ENCODE measurements at regions not wholly inside any gene's neighbourhood (a gene's known extent, or its start where the extent isn't known, plus 50 kb on each side); places are given as distances from the start of the nearest gene placed in this dataset.
A peak's percentile ranks its signal among the peaks of the same experiment; 100 is the strongest.

- DNase-seq, result no peak
These were observed 1705.2 kb upstream of the PCDH20 start for GRCh38 chr13:63120883-63121282.

- DNase-seq, result no peak
These were observed 1702.1 kb upstream of the PCDH20 start for GRCh38 chr13:63117710-63118109.

GRCh38 chr13:63112799-63113395 lies 1697.2 kb upstream of the PCDH20 start:
- DNase-seq, result no peak

GRCh38 chr13:63110466-63110865 lies 1694.8 kb upstream of the PCDH20 start:
- DNase-seq, result no peak

DNA sequence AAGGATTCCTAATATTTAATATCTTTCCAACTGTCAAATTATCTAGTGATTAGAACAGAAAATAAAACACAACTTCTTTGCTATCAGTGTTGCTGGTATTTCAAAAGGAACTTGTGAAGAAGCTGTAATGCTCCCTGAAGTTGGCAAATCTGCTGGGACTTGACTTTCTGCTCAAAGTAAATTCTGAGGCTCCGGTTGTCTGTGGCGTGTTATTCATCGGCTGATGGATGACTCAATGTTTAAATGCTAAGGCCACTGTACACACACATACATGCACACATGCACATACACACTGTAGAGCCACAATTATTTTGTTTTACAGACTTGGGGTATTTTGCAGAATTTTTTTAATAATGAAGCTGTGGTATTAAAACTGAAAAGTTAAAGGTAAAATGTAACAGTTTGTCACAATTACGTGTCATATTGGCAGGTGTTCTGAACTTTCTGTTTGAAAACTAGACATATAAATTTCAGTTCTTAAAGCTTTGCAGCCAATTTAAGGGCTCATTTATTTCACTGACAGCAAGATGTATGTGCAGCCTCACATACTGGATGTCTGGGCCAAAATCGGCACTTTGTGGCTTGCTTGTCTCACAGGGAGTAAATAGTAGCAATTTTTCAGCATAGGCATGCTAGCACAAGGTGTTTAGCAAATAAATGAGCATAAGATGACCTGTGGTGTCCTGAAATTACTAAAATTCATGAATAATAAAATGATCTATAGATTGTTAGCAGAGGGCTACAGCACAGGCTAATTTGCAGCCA lies 1691.7 kb upstream of the PCDH20 start:
- DNase-seq, result peak; percentile 0 to 5

GRCh38 chr13:63094717-63095116 lies 1679.1 kb upstream of the PCDH20 start:
- DNase-seq, result no peak

- no peak for DNase-seq
These were observed 1678.3 kb upstream of the PCDH20 start for GRCh38 chr13:63093907-63094469.

- no peak for DNase-seq
These were observed 1676.8 kb upstream of the PCDH20 start for GRCh38 chr13:63092456-63092855.

- DNase-seq, result no peak
These were observed 1674.9 kb upstream of the PCDH20 start for GRCh38 chr13:63090524-63090923.

DNA sequence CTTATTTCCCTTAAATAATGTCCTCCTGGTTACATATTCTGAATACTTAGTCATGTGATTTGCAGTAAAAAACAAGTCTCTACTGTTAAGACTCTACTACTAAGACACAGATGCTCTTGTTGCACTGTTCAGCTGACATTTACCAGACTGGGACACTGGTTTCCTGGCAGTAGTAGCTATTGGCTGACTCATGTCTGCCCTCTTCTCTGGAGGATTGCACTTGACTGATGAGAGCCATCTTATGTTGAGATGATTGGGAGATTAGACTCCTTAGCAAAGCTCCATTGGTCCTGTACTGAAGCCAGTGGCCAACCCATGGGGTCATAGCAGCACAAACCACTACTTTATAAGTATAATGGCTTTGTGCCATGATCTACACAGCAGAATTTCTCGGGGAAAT lies 1672.6 kb upstream of the PCDH20 start:
- DNase-seq, result no peak

DNA sequence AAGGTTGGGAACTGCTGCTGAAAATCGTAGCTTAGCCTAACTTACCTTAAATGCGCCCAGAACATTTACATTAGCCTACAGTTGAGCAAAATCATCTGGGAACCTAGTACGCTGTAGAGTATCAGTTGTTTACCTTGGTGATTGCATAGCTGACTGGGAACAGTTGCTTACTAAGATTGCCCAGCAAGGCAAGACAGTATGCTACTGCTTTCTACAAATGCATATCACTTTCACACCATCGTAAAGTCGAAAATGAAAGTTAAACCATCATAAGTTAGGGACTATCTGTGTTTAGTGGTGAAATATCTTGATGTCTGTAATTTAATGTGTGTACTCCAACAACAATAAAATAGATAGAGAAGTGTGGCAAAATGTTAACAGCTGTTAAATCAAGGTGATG lies 1670.6 kb upstream of the PCDH20 start:
- DNase-seq, result no peak

DNA sequence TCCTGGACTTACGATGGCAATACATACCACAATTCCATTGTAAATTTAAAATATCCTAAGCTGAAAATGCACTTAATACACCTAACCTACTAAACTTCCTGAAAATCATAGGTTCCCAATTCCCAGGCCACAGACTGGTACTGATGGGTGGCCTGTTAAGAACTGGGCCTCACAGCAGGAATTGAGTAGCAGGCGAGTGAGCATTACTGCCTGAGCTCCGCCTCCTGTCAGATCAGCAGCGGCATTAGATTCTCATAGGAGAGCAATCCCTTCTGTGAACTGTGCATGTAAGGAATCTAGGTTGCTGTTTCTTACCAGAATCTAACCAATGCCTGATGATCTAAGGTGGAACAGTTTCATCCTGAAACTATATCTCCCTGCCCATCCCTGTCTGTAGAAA lies 1670.2 kb upstream of the PCDH20 start:
- no peak for DNase-seq

- DNase-seq, result no peak
These were observed 1665.9 kb upstream of the PCDH20 start for GRCh38 chr13:63081400-63082014.

- no peak for DNase-seq
These were observed 1659.5 kb upstream of the PCDH20 start for GRCh38 chr13:63075126-63075525.

GRCh38 chr13:63050287-63050686 lies 1634.6 kb upstream of the PCDH20 start:
- DNase-seq, result no peak

DNA sequence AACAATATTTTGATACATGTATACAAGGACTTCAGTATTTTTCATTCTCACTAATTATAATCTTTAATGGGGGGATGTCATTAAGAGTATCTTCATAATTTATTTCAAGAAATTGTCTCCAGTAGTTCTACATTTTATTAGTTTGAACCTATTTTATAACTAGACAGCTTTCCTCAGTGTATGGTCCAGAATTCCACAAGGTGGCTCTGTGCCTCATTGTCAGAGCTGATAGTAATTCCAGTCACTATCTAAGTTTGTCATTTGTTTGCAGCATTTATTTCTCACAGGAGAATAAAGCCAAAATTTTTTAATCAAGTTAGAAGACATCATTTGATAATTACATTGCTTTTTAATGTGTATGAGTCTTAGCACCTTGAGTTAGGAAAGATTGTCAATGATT lies 1633.0 kb upstream of the PCDH20 start:
- DNase-seq, result no peak

DNA sequence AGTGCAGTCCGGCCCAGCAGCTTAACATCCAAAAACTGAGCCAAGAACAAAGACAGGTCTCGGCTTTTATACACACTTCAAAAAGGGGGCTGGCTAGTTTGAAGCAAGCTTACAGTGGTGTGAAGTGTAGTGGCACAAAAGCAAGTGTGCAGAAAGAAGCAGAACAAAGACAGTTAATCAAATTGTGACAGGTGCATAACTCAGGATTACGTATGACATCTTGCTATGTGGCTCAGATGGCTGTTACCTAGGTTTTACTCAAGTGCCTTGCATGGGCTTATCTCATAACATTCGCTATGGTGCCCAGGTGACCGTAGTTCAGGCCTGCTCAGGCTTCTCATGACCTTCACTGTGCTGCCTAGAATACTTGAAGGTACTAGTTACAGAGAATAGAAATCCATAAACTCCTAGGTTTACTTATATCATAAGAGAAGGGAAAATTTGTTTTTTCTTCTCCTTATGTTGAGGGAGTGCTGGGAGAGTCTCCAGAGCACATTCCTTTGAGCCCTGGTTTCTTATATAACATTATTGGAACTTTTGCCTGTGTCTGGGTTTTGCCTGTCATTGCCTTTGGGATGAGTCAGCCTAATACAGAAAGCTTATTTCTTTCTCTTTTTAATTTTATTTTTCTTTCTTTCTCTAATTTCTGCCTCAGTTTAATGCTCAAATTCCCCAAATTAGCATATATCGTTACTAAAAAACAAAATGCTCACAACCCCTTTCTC lies 1629.1 kb upstream of the PCDH20 start:
- DNase-seq, result no peak

DNA sequence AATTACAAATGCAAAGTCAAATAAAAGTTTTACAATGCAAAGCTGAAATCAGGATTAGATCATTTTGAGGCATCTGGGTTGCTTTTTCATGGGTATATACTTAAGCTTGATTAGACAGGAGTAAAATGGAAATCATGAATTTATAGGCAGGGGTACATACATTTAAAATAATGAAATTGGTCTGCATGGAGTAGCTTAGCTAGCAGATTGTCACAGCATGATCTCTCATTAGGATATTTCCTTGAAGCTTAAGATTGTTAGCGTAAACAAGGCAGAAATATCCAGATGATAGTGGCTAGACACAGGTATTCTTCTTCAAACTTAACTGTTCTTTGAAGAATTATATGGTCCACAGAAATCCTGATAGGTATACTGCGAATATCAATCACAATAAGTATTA lies 1627.0 kb upstream of the PCDH20 start:
- DNase-seq, result no peak

DNA sequence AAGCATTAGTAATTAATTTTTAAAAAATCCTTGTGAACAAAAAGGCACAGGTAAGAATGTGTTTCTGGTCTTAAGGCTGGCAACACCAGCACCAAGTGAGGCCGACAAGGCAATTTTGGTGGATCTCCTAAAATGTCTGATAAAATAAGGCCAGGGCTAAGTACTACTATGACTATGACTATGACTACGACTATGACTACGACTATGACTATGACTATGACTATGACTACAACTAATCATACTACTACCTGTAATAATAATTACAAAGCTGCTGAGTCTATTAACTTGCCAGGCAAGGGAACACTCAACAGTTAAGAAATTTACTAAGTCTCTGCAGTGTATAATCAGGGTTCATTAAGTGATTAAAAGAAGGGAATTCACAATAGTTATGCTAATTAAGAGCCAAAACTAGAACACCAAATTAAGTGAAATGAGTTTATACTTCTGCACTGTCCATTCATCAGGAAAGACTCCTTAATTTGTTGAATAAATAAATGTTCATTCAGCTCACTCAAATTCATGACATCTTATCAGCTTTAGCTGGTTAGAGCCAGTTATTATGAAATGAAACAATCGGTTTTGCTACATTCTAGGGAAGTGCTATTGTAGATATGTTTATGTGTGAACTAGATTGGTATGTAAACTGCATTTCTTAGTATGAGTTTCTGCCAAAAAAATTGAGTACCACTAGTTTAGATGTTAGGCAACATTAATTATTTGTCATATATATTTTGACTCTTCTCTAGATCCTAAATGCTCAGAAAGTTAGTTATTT lies 1626.2 kb upstream of the PCDH20 start:
- no peak for DNase-seq

DNA sequence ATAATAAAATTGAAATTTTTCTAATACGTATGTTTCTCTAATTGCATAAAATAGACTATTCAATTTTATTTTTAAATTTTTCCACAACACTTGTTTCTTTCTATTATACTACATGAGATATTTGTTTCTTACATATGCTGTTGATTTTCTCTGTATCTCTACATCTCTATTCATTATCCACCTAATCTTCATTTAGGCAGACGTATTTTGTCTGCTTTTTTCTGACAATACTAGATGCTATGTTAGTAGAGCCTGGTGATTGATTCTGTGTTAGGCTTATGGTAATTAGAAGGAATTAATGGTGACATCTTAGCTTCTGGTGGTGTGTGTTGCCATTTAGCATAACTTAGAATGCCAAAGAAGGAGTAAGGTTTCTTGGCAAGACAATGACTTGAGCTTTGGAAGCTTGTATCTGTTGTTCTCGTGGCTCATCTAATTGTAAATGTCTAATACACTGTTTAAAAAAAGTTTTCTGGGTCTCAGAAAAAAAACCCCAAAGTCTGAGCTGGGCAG lies 1610.7 kb upstream of the PCDH20 start:
- no peak for DNase-seq

GRCh38 chr13:63025741-63026140 lies 1610.1 kb upstream of the PCDH20 start:
- DNase-seq, result no peak

DNA sequence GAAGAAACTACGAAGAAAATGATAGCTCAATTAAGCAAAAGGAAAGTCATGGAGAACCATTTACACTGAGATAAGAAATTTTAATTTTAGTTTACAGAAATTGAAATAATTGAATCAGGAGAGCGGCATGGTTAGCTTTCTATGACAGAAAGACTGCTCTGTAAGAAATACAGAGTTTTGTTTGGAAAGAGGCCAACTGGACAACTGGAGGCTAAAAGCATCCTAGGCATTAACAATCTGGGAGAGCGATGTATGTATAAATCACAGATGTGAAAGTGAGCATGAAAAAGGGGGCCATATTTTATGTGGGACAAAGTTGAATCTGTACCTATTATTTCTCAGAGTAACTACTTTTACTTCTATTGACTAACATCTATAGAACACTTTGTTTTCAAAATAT lies 1608.8 kb upstream of the PCDH20 start:
- DNase-seq, result peak in 1 of 2 experiments; percentile 18

All from NCI-H446 (cell line).